Left renal cortex interstitium (tissue), 4 donors: ENCODE measurements at regions not wholly inside any gene's neighbourhood (a gene's known extent, or its start where the extent isn't known, plus 50 kb on each side); places are given as distances from the start of the nearest gene placed in this dataset.
"Not testable (repeated sequence)": the region's sequence is repeated elsewhere in the genome, so short reads cannot be mapped to it uniquely, and the experiment has no call there.

ENCODE experiments used
- DNase-seq, 4 donors: peaks; one replicate each; pipeline ENCODE4 v3.0.0-alpha.2; 2013; ENCODE audit warnings: low read depth in 4 of 4, low spot score in 2 of 4, missing footprints in 1 of 4

DNA sequence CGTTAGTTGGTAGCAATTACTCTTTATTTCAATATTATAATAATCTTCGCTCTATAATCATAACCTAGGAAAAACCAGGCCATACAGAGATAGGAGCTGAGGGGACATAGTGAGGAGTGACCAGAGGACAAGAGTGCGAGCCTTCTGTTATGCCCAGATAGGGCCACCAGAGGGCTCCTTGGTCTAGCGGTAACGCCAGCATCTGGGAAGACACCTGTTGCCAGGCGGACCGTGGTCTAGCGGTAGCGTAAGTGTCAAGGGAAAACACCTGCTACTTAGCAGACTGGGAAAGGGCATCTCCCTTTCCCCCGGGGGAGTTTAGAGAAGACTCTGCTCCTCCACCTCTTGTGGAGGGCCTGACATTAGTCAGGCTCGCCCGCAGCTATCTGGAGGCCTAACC is 1395.1 kb downstream of the ADGRL3 start:
- not testable (repeated sequence) for DNase-seq

DNA sequence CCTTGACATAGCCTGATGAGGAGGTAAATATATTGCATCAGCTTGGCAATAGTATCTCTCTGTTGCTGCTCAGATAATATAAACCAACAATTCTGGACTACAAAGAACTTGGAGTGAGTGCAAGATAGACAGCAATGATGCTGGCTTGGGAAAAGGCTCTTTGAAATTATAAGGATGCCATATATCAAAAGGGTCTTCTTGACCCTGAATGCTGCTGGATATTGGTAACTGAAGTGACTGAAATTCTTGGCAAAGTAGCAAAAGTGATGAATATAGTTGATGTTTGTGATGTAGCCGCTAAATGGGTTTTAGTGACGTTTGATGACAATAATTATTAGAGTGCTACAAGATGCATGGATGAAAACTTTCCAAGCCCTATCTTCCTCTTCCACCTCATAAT is 1391.6 kb downstream of the ADGRL3 start:
- DNase-seq = no peak

DNA sequence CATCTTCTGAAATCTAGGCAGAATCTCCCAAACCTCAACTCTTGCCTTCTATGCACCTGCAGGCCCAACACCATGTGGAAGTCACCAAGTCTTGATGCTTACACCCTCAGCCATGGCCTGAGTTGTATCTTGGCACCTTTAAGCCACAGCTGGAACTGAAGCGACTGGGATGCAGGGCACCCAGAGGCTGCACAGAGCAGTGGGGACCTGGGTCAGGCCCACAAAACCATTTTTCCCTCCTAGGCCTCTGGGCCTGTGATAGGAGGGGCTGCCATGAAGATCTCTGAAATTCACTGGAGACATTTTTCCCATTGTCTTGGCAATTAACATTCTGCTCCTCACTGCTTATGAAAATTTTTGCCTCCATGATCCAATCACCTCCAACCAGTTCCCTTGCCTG is 1388.5 kb downstream of the ADGRL3 start:
- DNase-seq = no peak

DNA sequence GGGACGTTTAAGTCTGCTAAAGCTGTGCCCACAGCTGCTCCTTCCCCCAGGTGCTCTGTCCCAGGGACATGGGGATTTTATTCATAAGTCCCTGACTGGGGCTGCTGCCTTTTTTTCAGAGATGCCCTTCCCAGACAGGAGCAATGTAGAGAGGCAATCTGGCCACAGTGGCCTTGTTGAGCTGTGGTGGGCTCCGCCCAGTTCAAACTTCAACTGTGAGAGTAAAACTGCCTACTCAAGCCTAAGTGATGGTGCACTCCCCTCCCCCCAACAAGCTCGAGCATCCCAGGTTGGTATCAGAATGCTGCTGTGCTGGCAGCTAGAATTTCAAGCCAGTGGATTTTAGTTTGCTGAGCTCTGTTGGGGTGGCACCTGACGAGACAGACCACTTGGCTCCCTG is 1371.4 kb downstream of the ADGRL3 start:
- no peak for DNase-seq

DNA sequence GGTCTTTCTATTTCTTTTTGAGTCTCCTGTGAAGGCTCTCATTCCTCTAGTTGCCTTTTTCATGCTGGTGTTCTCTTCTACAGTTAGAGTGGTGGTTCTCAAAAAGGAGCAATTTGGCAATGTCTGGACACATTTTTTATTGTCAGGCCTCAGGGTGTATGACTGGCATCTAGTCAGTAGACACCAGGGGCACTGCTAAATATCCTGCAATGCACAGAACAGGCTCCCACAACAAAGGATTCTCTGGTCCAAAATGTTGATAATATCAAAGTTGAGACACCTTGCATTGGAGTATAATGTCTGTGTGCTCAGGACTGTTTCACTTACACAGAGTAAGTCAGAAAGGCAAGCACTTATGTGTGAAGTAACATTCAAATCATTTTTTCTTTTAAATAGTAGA is 1360.7 kb downstream of the ADGRL3 start:
- no peak for DNase-seq

DNA sequence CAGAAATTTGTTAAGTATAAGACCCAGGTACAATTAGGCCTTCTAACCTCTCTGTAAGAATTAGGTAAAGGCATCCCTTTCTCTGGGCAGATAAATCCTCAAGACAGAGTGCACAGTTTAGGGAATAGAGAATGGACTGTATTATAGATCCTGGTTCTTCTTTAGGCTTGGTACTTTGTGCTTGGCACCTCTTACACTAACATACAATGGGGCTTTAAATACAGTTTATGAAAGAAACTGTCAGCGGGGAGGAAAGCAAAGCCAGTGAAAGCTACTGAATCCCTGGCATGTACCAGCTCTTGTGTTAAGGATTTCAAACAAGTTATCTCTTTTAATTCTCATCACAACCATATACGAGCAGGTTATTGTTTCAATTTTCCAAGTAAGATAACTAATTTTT is 1350.0 kb downstream of the ADGRL3 start:
- DNase-seq = no peak

DNA sequence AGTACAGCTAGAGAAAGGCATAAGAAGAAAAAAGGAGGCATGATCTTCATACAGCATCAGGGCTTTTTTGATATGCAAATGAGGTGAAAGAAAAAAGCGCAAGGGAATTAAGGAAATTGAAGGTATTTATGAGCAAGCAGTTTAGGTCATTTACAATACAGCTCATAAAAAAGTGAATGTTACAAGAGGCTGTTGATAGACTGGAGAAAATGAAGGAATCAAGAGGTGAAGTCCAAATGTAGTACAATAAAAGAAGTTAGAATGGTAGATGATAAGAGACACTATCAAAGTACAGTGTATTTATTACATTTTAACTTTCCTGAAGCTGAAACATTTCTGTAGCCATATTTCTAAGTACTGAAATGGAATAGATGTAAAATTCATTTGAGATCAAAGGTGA is 1349.5 kb downstream of the ADGRL3 start:
- DNase-seq = no peak

DNA sequence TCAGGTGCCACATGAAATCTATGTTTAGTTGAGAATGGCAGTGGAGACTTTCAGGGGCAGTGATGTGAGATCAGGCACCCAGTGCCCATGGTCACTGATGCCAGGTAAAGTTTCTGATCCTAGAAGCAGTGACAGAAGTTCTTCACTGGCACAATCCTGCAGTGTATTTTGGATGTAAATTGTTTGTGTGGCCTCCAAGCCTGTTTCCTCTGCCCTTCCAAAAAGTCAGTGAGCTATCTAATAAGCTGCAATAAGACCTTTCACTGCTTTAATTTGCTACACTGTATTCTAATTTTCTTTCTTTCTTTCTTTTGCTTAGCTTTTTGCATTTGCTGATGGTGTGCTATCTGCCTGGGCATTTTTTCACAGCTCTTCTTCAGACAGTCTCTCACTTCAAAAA is 1348.6 kb downstream of the ADGRL3 start:
- no peak for DNase-seq

DNA sequence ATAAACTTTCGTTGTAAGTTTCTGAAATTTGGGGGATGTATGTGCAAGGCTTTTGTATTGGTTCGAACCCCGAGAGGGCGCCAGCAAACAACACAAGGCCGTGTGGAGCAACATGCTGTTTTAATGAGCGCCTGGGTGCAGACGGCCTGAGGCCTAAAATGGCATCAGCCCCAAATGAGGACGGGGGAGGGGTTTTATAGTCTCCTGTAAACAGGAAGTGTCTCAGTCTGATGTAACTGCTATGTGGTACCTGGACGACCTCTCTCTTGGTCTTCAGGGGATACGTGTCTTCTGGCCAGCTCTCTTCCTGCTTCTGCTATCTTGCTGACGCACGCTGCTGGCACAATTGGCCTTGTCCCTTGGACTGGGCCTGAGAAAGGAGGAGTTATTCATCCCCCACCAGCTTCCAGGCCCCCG is 1348.0 kb downstream of the ADGRL3 start:
- DNase-seq = no peak

DNA sequence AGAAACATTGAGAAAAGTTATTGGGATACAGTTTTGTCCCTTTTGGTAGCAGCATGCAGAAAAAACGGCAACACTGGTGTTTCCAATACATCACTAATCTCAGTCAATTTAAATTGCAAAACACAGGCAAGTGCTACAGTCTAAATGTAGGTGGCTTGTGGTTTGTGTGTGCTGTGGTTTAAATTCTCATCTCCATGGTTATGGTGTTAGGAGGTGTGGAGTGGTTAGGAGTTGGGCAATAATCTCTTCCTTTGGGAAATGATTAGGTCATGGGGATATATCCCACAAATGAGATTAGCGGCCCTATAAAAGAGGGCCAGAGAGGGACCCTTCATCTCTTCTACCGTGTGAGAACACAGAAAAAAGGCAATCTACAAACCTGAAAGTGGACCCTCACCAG is 1344.3 kb downstream of the ADGRL3 start:
- no peak for DNase-seq

DNA sequence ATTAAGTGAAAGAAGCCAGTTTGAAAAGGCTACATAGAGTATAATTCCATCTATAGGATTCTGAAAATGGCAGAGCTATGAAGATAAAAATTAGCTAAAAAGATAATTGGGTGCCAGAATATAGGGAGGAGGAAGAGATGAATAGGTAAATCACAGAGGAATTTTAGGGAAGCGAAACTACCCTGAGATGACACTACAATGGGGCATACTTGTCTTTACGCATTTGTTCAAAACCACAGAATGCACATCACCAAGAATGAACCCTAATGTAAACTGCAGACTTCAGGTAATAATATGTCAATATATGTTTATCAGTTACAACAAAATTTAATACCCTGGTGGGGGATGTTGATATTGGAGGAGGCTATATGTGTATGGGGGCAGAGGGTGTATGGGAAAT is 1342.9 kb downstream of the ADGRL3 start:
- DNase-seq = no peak

DNA sequence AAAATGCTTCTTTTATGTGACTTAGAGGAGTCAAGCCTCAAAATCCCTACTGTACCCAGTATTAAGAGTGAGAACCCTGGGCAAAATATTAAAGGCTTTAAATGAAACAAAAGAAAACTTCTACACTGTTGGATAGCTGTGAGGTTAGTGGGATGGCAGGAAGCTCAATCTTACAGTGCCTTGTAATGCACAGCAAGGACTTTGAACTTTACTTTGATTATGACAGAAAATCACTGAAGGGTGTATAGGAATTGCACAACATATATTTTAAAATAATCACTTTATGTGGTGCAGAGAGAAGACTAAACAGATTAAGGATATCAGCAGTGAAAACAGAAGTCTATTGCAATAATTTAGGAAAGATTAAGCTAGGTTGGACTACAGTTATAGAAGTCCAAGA is 1333.4 kb downstream of the ADGRL3 start:
- DNase-seq = no peak

DNA sequence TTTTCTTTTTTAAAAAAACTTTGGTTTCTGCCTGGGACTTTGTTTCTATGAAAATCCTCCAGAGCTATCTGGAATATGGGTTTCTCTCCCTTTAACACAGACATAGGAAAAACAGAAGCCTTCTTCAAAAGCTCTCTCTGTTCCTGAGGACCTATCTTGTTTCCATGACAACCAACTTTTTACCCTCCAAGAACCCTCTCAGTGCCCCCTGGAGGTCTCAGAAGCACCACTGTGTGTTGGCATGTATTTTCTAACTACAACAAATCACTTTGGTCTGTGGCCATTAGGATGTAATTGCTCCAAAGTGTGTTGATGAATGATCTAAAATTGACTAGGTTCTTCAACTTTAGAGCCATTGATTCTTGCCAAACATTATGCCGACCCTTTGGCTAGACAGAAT is 1331.6 kb downstream of the ADGRL3 start:
- DNase-seq = no peak

DNA sequence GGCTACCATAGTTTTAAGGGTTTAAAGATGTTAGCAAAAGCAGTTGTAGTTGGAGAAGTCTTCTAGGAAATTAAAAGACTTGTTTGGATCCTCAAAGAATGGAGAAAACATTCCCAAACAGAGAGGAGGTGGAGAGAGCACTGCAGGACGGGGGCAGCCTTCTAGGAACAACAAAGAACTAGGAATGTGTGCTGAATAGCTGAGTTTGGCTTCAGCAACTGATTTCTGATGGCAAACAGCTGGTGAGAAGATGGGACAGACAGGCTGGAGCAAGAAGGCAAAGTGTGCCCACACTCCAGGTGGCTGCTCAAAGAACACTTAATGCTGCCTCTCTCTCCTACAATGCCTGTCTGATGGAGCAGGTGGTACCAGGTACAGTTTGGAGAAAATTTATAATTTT is 1331.1 kb downstream of the ADGRL3 start:
- DNase-seq = no peak

DNA sequence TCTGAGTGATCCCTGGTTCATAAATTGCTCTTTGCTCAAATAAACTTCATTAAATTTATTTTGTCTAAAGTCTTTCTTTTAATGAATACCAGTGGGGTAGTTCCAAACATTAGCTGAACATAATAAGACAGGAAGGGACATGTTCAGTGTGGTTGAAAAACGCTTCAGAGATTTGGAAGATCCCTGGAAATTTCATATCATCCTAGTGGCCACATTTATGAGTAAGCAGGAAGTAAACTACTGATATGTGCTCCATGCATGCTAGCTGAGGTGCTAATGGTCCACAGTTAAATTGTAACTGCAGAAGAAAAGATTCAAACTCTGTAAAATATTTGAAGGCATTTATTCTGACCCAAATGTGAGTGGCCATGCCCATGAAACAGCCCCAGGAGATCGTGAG is 1328.7 kb downstream of the ADGRL3 start:
- no peak for DNase-seq

DNA sequence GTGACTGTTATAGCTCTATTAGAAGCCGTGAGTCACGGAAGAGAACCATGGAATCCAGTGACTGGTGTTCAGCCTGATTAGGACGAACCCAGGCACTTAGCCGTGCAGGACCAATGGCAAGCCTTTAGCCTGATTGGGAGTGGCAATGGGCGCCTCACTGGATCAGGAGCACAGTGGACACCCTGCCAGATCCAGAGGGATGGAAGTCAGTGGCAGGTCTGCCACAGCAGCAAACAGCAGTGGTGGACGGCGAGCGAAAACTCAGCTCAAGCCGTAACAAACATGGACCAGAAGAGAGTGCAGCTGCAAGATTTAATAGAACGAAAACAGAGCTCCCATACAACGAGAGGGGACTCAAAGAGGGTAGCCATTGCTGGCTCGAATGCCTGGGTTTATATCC is 1326.5 kb downstream of the ADGRL3 start:
- no peak for DNase-seq

DNA sequence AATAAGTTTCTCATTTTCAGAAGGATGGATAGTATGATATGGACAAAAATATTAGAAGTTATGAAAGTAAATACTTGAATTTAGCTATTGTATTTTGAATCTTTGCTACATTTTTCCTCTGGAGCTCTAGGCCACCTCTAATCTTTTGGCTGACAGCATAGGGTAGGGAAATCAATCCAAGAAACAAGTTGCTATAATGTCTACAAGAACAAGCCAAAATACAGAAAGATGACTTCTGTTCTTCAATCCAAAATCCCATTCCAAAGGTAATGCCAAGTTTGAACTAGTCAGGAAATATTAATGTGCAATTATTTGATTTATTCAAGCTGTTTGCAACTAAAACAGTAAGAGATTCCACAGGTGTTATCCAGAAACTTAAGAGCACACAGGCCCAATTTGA is 1323.1 kb downstream of the ADGRL3 start:
- DNase-seq = no peak

DNA sequence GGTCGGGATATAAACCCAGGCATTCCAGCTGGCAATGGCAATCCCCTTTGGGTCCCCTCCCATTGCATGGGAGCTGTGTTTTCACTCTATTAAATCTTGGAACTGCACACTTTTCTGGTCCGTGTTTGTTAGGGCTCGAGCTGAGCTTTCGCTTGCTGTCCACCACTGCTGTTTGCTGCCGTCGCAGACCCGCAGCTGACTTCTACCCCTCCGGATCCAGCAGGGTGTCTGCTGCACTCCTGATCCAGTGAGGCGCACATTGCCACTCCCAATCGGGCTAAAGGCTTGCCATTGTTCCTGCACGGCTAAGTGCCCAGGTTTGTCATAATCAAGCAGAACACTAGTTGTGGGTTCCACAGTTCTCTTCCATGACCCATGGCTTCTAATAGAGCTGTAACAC is 1322.1 kb downstream of the ADGRL3 start:
- no peak for DNase-seq

DNA sequence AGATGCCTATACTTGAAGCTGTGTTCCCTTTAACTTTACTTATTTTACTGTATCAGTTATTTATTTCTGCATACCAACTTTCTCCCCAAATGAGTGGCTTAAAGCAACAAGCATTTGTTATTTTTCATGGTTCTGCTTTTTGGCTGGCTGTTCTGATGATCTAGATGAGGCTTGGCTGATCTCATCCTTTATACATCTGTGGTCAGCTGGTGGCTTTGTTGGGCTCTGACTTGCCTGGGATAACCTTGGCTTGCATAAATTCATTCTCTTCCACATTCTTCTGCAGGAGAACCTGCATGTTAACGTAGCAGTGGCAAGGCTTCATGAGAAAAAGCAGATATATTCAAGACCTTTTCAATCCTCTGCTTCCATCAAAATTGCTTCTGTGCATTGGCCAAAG is 1317.6 kb downstream of the ADGRL3 start:
- DNase-seq = no peak

DNA sequence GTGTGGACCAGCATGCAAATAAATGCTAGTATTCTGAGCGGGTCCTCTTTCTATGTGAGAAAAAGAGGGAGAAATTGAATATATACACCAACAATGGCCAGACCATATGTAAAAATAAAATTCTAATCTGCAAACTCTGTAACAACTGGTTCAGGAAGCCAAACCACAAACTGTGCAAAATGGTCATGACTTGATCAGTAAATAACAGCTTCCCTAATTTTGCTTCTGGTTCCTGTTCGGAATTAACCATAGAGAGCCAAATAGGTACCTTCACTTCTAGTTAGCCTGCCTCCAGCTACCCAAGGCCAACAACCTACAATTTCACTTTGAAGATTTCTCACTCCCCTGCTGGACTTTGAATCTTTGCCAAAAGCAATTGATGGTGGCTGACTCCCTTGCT is 1313.2 kb downstream of the ADGRL3 start:
- DNase-seq = no peak

DNA sequence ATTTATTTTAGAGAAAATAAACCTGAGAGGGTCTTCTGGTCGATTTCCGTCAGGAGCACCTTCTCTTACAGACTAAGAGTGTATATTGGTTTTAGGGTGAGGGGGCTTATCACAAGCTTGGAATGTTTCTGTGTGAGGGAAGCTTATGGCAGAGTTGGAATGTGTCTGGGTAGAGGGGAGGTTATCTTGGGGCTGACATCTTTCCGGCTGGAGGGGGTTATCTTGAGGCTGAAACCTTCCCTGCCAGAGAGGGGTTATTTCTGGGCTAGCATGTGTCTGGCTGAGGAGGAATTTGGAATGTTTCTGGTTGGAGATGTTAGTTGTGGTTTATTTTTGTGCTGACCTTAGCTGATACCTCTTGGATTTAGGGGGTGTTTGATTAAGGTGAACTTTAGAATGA is 1312.1 kb downstream of the ADGRL3 start:
- no peak for DNase-seq

DNA sequence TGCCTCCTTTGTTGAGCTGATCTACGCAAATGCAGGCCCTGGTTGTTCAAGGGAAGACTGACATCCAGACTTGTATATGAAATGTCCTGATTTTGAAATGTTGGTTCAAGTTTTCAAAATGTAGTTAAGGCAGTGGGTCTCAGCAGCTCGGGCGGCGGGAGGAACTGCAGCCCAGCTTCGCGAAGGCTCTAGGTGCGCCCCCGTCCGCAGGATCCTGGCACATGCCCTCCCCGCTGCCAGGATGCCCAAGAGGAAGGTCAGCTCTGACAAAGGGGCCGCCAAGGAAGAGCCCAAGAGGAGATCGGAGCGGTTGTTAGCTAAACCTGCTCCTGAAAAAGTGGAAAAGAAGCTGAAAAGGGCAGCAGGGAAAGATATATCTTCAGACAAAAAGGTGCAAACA is 1310.1 kb downstream of the ADGRL3 start:
- no peak for DNase-seq

DNA sequence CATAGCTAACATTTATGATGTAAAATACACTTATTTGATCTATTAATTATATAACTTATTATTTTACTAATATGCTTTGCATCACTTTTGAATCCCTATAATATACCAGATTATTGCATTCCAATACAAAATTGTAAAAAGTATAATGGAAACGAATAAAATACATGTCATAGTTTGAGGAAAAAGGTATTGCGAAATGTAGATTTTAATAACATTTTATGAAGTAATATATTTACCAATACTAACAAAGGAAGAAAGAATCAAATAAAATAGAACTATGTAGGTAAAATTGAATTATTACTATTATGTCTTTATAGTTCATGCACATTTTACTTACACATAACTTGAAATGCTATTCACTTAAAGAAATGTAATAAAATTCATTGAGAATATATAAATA is 1300.2 kb downstream of the ADGRL3 start:
- no peak for DNase-seq

DNA sequence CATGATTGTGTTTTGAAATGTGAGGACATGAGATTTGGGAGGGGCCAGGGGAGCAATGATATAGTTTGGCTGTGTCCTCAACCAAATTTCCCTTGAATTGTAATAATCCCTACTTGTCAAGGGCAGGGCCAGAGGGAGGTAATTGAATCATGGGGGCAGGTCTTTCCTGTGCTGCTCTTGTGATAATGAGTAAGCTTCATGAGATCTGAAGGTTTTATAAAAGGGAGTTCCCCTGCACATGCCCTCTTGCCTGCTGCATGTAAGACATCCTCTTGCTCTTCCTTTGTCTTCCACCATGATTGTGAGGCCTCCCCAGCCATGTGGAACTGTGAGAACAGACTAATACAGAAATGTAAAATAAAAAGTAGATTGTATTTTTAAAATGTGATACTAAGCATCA is 1294.9 kb downstream of the ADGRL3 start:
- DNase-seq = no peak
